GM19438 (cell line): ENCODE measurements at regions not wholly inside any gene's neighbourhood (a gene's known extent, or its start where the extent isn't known, plus 50 kb on each side); places are given as distances from the start of the nearest gene placed in this dataset.

ENCODE experiments used
- ATAC-seq: cut with Tn5 transposase; IDR thresholded peaks from one replicate; pipeline ENCODE4 v1.9.1; 2021; ENCODE audit warnings: low read depth; ENCODE audit not compliant: unreplicated experiment

GRCh38 chr13:50344717-50345116, 329.5 kb downstream of the KCNRG start:
- ATAC-seq, result no peak

- ATAC-seq, result no peak
These were observed 330.6 kb downstream of the KCNRG start for GRCh38 chr13:50345804-50346203.

GRCh38 chr13:50348371-50348770, 333.1 kb downstream of the KCNRG start:
- no peak for ATAC-seq

- ATAC-seq, result no peak
These were observed 337.7 kb downstream of the KCNRG start for GRCh38 chr13:50352720-50353480.

GRCh38 chr13:50353651-50354415, 338.6 kb downstream of the KCNRG start:
- no peak for ATAC-seq

- ATAC-seq, result no peak
These were observed 340.6 kb downstream of the KCNRG start for GRCh38 chr13:50355797-50356196.

GRCh38 chr13:50357136-50357535, 341.9 kb downstream of the KCNRG start:
- no peak for ATAC-seq

GRCh38 chr13:50357586-50358118, 342.4 kb downstream of the KCNRG start:
- ATAC-seq, result no peak

GRCh38 chr13:50358231-50359040, 343.2 kb downstream of the KCNRG start:
- ATAC-seq, result no peak

- ATAC-seq, result no peak
These were observed 343.8 kb downstream of the KCNRG start for GRCh38 chr13:50359041-50359367.

GRCh38 chr13:50359779-50360178, 344.5 kb downstream of the KCNRG start:
- ATAC-seq, result no peak

- ATAC-seq, result no peak
These were observed 345.4 kb downstream of the KCNRG start for GRCh38 chr13:50360637-50361036.

- ATAC-seq, result no peak
These were observed 346.0 kb downstream of the KCNRG start for GRCh38 chr13:50361282-50361681.

- ATAC-seq, result peak; percentile 57
These were observed 350.5 kb downstream of the KCNRG start for GRCh38 chr13:50365408-50366391.

GRCh38 chr13:50366488-50367174, 351.4 kb downstream of the KCNRG start:
- peak; percentile 58 for ATAC-seq

- no peak for ATAC-seq
These were observed 354.4 kb downstream of the KCNRG start for GRCh38 chr13:50369646-50370045.

GRCh38 chr13:50370303-50370950, 355.2 kb downstream of the KCNRG start:
- ATAC-seq, result peak; percentile 48

GRCh38 chr13:50374517-50374916, 359.3 kb downstream of the KCNRG start:
- no peak for ATAC-seq

- ATAC-seq, result no peak
These were observed 360.5 kb downstream of the KCNRG start for GRCh38 chr13:50375792-50376191.
